NCI-H345 treated with DMSO at 0.1 percent for 48 hours (cell line): ENCODE measurements at regions not wholly inside any gene's neighbourhood (a gene's known extent, or its start where the extent isn't known, plus 50 kb on each side); places are given as distances from the start of the nearest gene placed in this dataset.
"Not testable (repeated sequence)": the region's sequence is repeated elsewhere in the genome, so short reads cannot be mapped to it uniquely, and the experiment has no call there.

Source experiments
- DNase-seq: peaks from one replicate; lab custom pipeline; 2025; ENCODE audit not compliant: unreplicated experiment; lab: John Stamatoyannopoulos, UW

DNA sequence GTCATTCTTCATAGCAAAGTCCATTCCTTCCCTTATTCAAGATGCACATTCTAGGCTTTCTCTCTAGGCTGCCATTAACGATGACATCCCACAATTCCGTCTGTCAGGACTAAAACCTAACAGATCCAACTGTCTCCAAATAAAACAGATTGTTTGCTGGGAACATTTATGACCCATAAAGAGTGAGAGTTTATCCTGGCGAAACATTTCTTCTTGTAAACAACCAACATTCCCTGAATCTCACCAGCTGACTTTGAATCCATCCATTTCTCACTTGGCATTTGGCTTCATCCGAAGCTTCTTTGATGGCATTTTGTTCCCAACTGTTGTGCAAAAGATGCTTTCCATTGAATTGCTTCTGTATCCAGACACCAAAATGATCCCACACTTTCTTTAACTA is 93.1 kb downstream of the OLIG3 start:
- no peak for DNase-seq

DNA sequence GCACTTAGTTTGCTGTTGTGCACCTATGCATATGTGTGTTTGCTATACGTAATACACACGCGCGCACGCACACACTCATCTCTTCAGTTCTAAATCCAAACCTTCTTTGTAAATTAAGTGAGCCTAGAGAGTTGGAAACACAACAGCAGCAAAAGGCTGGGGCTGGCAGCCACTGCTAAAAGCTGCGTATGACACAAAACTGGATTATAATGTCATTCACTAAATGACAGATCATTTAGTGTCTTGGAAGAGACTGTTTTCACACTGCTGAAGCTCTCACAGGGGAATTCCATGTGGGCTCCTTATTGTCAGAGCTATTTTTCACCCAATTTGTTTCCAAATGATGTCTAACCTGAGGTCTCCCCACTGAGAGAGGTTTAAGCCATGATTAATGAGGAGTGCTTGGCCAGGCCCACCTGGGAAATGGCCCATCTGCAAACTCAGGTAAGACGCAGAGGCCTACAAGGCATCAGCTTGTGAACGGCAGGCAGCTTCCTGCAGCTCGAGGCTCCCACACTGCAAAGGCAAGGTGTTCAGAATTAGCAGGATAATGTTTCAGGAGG is 94.2 kb downstream of the OLIG3 start:
- DNase-seq: no peak

DNA sequence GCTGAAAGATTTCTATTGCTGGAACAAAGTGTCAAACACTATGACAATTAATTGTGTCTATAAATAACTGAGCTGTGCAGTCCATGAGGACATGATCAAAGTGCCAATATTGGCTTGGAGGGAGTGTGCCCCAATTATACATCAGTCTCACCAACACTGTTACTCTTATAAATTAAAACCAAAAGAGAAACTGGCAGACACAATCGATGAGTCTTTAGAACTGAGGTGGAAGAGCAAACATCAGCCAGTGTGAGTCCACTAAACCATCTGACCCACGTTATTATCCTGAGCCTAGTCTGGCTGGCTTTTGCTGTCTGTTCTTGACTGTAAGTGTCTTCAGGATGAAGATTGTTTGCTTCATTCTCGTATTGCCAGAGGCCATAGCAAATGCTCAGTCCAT is 98.9 kb downstream of the OLIG3 start:
- DNase-seq: no peak

DNA sequence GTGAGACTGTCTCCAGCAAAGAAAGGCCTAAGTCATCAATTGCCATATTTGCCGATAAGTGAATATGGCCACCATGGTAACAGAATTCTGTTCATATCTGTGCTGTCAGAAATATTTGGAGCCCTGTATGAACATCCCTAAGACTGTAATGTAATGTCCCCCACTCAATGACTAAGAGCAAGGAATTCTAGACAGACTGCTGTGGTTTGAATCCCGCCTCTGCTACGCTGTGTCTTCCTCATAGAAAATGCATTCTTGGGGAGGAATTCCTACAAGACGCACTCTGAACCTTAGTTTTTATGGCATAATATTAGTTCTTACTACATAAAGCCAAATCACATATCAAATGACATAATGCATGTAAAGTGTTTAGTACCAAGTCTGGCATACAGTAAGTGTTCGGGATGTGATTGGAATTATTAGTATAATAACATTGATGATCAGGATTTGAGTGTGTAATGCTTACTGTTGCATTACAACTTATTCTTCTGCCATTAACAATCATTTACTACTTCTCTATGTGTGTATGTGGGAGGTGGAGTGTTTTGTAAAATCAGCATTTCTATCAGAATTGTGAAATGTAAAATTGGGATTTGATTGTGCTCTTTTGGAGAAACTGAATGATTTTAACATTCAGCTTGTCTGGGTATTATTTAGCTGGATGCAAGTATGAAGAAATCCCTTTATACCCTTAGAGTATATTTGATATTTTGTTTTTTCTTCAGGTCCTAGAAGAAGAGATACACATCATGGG is 103.0 kb downstream of the OLIG3 start:
- DNase-seq: no peak

DNA sequence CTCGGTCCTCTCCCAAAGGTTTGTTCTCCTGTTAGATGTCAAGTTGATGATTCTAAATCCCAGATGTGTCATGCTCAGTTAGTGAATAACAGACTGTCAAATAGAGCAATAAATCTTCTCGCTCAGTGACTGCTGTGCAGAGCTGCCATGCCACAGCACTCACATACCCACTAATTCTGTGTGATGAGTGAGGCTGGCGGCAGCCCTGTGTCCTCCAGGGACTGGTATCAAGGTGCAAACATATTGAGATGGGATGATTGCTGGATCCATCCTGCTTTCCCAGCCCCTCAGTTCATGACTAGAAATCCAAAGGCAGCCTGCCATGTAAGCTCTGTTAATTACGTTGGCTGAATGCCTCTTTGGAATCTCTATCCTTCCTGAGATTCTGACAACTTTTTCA is 103.9 kb downstream of the OLIG3 start:
- no peak for DNase-seq

DNA sequence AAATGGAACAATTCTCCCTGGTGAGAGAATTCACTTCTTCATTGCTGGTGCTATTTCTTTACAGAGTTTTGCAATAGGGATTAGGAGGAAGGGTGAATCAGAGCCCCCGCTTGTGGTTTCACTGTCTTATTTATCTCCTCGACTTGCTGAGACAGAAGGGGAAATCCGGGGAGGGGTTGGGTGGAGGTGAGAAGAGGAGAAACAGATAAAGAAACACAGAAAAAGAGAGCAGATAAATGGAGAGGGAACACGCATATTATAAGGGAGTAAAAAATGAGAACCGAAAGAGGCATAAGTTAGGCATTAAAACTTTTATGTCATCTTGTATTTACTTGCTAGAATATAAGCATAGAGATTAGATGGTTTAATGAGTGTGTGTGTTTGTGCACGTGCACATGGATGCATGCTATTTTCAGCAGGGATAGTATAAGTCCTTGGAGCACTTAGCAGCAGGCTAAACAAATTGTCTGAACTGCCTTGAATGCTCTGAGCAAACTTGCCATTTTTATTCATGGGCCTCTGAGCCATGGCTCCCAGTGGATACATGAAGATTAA is 105.0 kb downstream of the OLIG3 start:
- DNase-seq: no peak

DNA sequence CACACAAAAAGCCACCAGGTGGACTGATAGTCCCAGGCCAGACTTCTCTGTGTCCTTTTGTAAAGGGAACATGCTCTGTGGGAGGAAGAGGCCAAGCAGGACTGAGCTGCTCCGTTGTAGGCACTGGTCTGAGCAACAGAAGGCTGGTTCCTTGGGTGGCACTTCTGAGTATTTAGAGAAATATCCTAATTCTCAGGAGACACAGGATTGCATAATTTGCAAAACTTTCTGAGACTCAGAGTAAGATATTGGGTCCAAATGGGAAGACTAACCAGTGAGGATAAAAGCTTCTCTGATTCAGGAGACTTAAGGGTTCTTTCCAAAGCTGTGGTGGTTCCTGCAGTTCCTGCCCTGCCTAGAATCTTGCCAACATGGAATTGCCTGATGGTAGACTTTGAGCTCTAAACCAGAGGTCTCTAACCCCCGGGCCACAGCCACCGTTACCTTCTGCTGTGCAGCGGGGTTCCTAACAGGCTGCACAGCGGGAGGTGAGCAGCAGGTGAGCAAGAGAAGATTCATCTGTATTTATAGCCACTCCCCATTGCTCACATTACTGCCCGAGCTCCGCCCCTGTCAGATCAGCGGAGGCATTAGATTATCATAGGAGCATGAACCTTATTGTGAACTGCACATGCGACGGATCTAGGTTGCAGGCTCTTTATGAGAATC is 107.0 kb downstream of the OLIG3 start:
- no peak for DNase-seq

DNA sequence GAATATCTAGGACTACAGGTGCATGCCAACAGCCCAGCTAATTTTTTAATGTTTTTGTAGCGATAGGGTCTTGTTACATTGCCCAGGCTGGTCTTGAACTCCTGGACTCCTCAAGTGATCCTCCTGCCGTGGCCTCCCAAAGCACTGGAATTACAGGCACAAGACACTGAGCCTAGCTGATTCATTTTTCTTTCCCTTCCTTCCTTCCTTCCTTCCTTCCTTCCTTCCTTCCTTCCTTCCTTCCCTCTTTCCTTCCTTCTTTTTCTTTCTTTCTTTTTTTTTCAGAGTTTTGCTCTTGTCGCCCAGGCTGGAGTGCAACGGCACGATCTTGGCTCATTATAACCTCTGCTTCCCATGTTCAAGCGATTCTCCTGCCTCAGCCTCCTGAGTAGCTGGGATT is 110.9 kb downstream of the OLIG3 start:
- not testable (repeated sequence) for DNase-seq

DNA sequence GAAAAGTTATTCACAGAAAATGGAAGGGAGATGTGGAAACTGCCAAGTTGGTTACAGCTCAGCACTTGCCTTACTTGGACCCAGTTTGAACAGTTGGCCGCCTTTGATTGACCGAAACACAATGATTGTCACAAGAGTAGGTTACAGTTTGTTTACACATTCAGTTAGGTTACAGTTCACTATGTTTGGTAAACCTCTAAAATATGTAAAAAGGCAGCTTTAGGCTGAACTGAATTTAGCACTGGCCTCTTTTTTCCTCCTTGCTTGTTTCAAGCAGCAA is 116.2 kb downstream of the OLIG3 start:
- no peak for DNase-seq

DNA sequence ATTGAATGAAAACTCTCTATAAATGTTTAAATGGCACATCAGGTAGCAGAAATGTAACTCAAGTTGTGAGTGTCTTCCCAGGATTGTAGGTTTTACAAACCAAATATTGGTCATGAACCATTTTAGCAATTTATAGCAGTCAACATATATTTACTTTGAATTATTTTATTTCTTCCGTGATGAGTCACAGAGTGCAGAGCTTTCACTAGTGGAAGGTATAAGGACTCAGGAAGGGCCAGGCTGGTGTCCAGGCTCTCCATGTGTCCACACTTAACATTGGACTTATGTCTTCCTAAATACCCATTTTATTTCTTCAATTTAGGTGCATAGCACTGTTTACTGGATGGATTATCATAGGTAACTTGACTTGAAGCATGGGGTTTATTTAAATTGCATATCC is 120.9 kb downstream of the OLIG3 start:
- DNase-seq: no peak

DNA sequence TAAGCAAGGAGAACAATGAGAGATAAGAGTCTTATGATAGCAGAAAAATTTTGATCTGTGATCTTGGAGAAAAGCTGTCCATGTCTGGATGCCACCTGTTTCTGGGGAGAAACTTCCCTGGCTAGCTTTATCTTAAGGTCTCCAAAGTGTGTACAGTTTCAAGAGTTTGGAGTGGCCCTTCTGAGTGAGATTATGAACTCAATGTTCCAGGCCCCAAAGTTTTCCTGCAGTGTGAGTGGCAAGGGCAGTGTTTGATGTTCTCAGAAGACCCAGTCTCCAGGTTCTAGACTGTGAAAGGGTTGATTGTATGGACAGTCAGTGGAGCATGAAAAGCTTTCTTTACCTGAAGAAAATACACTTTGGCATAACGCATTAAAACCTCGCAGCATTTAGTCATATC is 121.7 kb downstream of the OLIG3 start:
- no peak for DNase-seq

DNA sequence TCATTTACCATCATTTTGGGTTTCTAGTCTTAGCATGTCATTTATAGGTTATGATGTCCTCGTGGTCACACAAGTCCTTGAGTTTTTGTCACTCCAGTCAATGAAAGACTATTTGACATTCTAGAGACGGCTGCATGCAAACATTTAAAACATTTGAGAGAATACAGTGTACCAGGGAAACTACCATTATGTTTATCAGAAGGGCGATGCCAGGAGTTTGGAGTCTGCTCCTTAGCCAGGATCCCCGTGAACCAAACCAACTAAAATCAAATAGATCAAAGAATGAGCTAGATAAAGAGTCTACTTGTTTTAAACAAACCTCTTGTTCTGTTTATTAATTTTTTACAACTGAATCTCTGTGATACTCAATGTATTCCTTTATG is 122.6 kb downstream of the OLIG3 start:
- DNase-seq: no peak

DNA sequence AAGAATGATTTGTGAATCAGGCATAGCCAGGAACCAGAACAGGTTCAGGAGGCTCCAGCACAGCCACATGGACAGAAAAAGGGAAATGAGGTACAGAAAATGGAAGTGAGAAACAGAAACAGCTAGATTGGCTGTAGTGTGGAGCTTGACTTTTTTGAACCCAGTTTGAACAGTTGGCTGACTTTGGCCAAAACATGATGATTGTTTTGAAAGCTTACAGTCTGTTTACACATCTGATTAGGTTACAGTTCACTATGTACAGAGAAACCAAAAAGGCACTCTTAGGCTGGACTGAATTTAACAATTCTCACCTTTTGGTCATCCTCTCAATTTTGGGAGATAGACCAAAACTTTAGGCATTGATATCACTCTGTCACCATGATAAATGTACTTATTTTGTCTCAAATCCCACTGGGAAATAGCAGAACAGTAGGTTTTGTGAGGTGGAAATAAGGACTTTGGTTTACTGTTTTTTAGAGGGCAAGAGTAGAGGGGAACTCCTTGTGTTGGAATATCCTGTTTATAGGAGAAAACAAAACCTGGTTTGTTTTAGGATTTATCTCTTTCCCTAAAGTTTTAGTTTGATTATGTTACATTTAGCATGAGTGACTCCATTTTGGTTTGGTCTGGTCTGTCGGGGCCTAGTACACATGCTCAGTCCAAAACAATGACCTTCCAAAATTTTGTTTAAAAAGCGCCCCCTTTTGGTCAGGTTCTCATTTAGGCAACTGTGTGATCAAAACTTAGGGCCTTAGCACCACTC is 123.1 kb downstream of the OLIG3 start:
- DNase-seq: no peak

DNA sequence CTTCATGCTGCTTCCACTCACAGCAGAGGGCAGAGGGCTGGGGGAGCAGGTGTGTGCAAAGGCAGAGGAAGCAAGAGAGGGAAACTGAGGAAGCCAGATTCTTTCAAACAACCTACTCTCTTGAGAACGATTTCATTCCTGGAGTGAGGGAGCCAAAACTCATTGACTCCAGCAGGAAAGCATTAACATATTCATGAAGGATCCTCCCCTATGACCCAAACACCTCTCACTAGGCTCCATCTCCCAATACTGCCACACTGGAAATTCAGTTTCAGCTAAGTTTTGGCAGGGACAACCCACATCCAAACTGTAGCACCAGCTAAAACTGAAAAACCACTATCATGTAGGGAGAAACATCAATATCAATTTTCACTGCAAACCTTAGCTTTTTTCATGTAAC is 125.1 kb downstream of the OLIG3 start:
- no peak for DNase-seq

DNA sequence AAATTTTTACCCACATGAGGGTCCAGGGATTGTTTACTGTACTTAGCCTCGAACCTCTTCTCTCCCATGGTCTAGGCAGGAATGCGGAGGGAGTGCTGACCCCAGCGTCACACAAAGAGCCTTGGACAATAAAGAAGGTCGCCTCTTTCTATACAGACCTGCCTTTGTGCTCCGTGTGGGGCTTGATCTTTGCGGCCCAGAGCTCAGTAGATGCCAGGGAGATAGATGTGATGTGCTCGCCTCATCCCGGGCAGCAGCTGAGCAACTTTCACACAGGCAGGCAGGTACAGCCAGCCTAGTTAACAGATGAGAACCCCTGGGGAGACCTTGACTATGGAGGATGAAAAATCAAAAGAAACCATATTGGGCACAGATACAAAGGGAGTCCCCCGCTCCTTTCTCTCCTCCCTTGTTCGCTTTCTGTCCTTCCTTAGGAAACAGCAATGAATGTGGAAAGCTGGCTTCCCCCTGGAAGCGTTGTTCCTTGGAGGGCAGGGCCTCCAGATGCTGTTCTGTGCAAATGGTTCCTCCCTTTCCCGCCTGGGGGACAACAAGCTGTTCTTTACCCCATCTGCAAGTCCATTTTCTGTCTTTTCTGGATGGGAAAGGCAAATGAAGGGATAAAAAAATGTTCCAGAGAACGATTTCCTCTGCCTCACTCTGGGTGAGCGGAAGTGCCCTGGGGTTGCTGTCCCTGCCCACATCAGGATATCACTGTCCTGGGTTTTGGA is 128.3 kb downstream of the OLIG3 start:
- no peak for DNase-seq

DNA sequence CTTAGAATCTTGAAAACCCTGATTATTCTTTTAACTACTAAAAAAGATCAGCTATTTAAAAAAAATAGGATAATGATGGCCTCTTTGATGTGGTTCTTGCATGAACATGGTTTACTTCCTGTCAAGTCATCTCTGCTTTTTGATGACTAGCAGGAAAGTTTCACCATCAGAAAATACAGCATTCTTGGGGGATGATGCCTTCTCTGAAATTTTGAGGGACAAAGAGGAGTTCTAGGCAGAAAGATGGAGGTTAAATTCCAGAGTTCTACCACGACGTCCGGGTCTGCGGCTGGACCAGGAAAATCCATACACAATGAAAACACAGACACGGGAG is 130.4 kb downstream of the OLIG3 start:
- no peak for DNase-seq

DNA sequence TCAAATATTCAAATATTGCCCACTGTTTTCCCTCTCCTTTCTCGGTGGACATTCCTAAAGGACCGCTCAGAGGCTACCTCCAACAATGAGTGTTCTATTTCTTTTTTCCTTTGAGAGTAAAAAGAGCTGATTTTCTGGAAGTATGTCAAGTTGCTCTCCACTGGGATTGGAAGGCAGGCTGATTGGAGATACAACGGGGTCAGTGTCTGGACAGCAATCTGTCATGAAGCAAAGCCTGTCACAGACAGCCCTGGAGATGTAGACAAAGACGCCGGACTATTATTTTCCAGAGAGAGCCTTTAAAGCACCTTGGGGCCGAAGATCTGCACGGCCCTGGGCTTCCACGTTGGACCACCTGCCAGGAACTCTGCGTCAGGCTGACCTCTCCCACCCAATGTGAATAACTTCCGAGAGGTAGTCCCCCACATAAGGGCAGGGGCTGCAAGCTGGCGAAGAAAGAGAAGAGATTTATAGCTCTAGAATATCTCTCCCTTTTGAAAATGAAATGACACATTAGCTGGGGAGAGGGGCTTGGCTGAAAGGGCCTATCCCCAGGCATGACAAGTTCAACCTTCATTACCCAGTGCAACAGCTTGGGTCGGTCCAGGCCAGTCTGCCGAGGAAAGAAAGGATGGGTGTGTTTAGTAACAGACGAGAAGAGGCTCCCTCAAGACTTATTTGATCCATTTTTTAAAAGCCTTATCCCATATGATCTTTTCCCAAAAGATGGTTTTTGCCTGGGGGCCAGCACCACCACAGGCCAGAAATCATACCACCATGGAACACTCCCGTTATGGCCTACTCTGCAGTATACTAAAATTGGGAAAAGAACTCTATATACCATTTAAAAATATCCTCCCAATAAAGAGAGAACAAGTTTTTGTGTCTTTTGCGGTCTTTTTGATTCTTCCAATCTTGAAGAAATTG is 131.1 kb downstream of the OLIG3 start:
- no peak for DNase-seq

DNA sequence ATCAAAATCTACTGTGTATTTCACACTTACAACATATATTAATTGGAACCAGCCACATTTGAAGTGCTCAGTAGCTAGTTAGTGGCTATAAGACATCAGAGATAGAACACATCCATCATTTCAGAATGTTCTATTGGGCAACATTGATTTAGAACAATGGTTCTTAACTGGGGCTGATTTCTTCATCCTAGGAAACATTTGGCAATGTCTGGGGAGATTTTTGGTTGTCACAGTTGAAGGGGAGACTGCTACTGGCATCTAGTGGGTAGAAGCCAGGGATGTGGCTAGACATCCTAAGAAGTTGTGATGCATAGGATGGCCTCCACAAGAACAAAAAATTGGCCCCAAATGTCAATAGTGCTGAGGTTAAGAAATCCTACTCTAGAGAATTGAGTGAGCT is 132.5 kb downstream of the OLIG3 start:
- DNase-seq: no peak

DNA sequence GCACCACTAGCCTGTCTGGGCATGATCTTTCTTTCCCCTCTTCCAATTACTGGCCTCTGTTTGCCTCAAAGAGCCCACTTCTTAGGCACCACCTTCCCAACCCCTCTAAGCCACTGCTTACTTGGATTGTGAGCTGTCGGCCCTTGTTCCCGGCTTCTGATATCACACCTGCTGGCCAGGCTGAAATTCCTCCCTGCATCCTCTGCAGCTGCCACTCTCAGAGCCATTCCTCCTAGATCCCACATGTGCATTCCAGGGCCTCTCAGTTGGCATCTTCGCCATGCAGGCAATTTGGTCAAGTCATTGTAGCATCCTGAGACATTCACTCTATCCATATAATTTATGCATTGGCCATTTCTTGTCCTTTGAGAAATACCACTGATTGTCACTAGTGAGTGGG is 135.9 kb downstream of the OLIG3 start:
- no peak for DNase-seq

DNA sequence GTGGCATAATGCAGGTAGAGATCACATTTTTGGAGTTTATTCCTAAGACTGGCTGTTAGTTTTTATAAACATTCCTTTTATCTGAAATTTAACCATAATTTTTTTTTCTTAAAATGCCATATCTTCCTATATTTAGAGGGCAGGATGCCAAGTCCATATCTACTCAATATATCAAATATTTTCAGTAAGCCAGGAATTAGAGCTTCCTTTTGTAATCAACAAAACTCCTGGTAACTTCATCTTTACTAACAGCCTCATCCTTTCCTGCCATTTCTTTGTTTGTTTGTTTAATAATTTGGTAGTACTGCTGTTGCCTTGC is 136.3 kb downstream of the OLIG3 start:
- DNase-seq: no peak
